ENCODE measurements at regions not wholly inside any gene's neighbourhood (a gene's known extent, or its start where the extent isn't known, plus 50 kb on each side); places are given as distances from the start of the nearest gene placed in this dataset.

- Histone ChIP-seq H3K27me3 (no peaks in the 10 kb centered on the region), H3K36me3 (no peaks in the 10 kb centered on the region), H3K27ac (no peak overlapping the region), H3K9me3 (no peaks in the 10 kb centered on the region), H3K4me3 (no peak overlapping the region), H3K4me1 (peaks cover 0 to 13% (median 11%) of the 10 kb centered on the region in 4 donors)
- intact Hi-C loops (cut with DNase I), result no loop called here
- whole genome bisulfite sequencing, 2 donors, result 74 to 89% methylated on average over 3 of the region's 3 CpGs
- no peak for TF ChIP-seq CTCF (IDR thresholded peaks at IDR 0.05)
- TF ChIP-seq EP300 (IDR thresholded peaks at IDR 0.05), result no peak
- no peak for TF ChIP-seq POLR2A (IDR thresholded peaks at IDR 0.05)
- no peak for TF ChIP-seq POLR2AphosphoS5 (IDR thresholded peaks at IDR 0.05)
- DNase-seq, result no peak
Measured at GRCh38 chr12:90622431-90622830, 332.5 kb downstream of the CCER1 start.

GRCh38 chr12:90621927-90622326, 333.0 kb downstream of the CCER1 start:
- intact Hi-C loops (cut with DNase I), result no loop called here
- DNase-seq, result no peak
- no peaks in the 10 kb centered on the region for H3K36me3 ChIP-seq
- H3K27ac ChIP-seq, result no peak overlapping the region
- WGBS, 2 donors, result 82 to 86% methylated on average over 2 of the region's 2 CpGs
- no peak overlapping the region for H3K4me3 ChIP-seq
- peaks cover 0 to 13% (median 11%) of the 10 kb centered on the region in 4 donors for H3K4me1 ChIP-seq
- TF ChIP-seq POLR2AphosphoS5 (IDR thresholded peaks at IDR 0.05) (no peak), POLR2A (IDR thresholded peaks at IDR 0.05) (no peak), EP300 (IDR thresholded peaks at IDR 0.05) (no peak), CTCF (IDR thresholded peaks at IDR 0.05) (no peak)
- no peaks in the 10 kb centered on the region for H3K27me3 ChIP-seq
- no peaks in the 10 kb centered on the region for H3K9me3 ChIP-seq

GRCh38 chr12:90619943-90620342, 335.0 kb downstream of the CCER1 start:
- TF ChIP-seq CTCF (IDR thresholded peaks at IDR 0.05) (no peak), POLR2AphosphoS5 (IDR thresholded peaks at IDR 0.05) (no peak), POLR2A (IDR thresholded peaks at IDR 0.05) (no peak), EP300 (IDR thresholded peaks at IDR 0.05) (no peak)
- intact Hi-C loops (cut with DNase I), result no loop called here
- no peak for DNase-seq
- no peaks in the 10 kb centered on the region for H3K27me3 ChIP-seq
- no peaks in the 10 kb centered on the region for H3K36me3 ChIP-seq
- no peaks in the 10 kb centered on the region for H3K9me3 ChIP-seq
- WGBS, 2 donors, result 49 to 76% methylated on average over 2 of the region's 2 CpGs
- H3K4me3 ChIP-seq, result no peak overlapping the region
- H3K27ac ChIP-seq, result no peak overlapping the region
- H3K4me1 ChIP-seq, result peaks cover 0 to 13% (median 11%) of the 10 kb centered on the region in 4 donors

GRCh38 chr12:90618586-90618985, 336.4 kb downstream of the CCER1 start:
- H3K4me1 ChIP-seq, result peaks cover 0 to 13% (median 11%) of the 10 kb centered on the region in 4 donors
- TF ChIP-seq POLR2A (IDR thresholded peaks at IDR 0.05) (no peak), CTCF (IDR thresholded peaks at IDR 0.05) (no peak), EP300 (IDR thresholded peaks at IDR 0.05) (no peak), POLR2AphosphoS5 (IDR thresholded peaks at IDR 0.05) (no peak)
- H3K4me3 ChIP-seq, result no peak overlapping the region
- DNase-seq, result no peak
- H3K27ac ChIP-seq, result no peak overlapping the region
- no peaks in the 10 kb centered on the region for H3K9me3 ChIP-seq
- intact Hi-C loops (cut with DNase I), result no loop called here
- H3K27me3 ChIP-seq, result no peaks in the 10 kb centered on the region
- H3K36me3 ChIP-seq, result no peaks in the 10 kb centered on the region

- TF ChIP-seq POLR2AphosphoS5 (IDR thresholded peaks at IDR 0.05), result no peak
- TF ChIP-seq CTCF (IDR thresholded peaks at IDR 0.05), result no peak
- no peak for TF ChIP-seq POLR2A (IDR thresholded peaks at IDR 0.05)
- TF ChIP-seq EP300 (IDR thresholded peaks at IDR 0.05), result no peak
- DNase-seq, result no peak
- H3K27ac ChIP-seq, result no peak overlapping the region
- no peaks in the 10 kb centered on the region for H3K4me1 ChIP-seq
- no peaks in the 10 kb centered on the region for H3K9me3 ChIP-seq
- intact Hi-C loops (cut with DNase I), result no loop called here
- no peak overlapping the region for H3K4me3 ChIP-seq
- H3K27me3 ChIP-seq, result no peaks in the 10 kb centered on the region
- H3K36me3 ChIP-seq, result no peaks in the 10 kb centered on the region
Measured at GRCh38 chr12:90611891-90612290, 343.1 kb downstream of the CCER1 start.

Data from sigmoid colon (tissue), 6 donors.